GM18868 (cell line): ENCODE measurements at regions not wholly inside any gene's neighbourhood (a gene's known extent, or its start where the extent isn't known, plus 50 kb on each side); places are given as distances from the start of the nearest gene placed in this dataset.
"Not testable (repeated sequence)": the region's sequence is repeated elsewhere in the genome, so short reads cannot be mapped to it uniquely, and the experiment has no call there.

Experiments
- ATAC-seq: cut with Tn5 transposase; IDR thresholded peaks from one replicate; pipeline ENCODE4 v1.9.1; 2021; ENCODE audit warnings: mild to moderate bottlenecking, moderate library complexity; ENCODE audit not compliant: unreplicated experiment

DNA sequence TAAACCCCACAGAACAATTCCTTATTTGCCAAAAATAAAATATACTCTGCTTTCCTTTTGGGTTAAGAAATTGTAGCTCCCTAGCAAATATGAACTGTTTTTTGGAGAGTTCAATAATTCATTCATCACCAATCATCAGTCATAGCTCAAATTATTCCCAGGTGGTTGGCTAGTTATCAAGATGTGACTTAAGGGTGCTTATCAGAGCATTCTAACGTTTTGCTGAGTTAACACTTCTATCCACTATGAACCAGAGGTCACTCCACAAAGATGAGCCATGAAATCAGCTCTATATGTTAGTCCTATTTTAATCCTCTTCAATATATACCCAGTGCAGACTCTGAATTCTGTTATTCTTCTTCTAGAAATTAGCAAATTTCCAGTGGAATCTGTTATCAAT is 379.1 kb downstream of the TENT5A start:
- no peak for ATAC-seq

DNA sequence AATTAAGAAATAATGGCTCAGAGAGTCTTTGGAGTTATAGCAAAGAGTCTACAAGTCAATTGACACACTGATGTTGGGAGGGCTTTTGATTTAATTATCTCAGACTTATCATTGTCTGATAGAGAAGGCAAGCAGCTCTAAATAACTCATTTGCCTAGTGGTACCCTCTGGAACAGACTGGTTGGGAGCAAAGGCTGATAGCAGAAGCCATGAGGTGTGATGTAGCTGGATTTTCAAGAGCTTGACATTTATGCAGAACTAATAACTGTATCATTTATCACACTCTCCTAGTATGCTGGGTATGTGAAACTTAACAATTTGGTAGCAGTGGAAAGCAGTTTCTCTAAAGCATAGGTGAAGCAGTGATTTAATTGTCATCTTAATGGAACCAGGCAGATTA is 380.6 kb downstream of the TENT5A start:
- no peak for ATAC-seq

DNA sequence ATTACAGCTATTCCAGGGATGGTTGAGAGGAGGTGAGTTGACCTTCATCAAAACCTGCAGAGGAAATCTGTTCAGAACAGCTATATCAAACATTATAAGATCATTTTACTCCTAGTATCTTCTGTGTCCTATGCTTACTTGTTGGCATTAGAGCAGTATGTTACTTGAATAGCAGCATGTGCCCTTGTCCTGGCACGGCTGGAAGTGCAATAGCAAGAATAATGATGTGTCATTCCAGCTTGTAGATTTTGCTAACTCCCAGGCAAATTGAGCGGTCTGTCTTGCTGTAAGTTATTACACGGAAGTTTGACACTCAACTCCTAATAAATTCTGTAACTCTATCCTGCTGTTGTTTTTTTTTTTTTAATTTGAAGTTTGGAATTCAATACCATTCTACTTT is 385.5 kb downstream of the TENT5A start:
- no peak for ATAC-seq

DNA sequence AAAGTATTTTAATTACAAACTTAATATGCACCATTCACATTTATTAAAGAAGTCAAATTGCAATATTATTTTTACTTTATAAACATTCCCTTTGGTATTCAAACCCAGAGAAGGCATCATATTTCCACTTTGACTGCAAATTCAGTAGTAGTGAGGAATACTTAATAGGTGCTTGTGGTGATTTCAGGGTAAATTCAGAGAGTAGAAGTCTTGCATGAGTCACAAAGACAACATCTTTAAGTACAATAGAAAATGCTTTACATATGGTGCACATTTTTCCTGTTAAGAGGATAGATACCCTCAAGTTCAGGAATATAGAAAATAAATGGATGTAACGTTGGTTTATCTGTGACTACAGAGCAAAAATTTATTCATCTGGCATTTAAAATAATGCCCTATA is 390.2 kb downstream of the TENT5A start:
- ATAC-seq, result no peak

DNA sequence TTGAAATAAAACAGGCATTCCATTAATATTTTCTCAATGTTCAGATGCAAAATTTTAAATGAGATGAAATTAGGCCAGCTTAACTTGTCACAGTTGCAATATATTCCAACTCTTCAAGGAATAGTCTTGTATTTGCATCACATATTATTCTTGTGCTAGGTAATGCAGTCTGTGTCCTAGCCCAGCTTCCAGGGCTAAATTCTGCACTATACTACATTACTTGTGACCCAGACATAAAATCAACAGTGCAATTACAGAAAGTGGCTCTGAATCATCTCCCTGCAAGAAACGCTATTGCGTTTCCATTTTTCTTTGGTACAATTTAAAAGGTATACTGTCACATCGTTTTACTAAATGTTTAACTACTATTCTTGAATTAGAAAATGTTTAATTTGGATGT is 399.2 kb downstream of the TENT5A start:
- no peak for ATAC-seq

DNA sequence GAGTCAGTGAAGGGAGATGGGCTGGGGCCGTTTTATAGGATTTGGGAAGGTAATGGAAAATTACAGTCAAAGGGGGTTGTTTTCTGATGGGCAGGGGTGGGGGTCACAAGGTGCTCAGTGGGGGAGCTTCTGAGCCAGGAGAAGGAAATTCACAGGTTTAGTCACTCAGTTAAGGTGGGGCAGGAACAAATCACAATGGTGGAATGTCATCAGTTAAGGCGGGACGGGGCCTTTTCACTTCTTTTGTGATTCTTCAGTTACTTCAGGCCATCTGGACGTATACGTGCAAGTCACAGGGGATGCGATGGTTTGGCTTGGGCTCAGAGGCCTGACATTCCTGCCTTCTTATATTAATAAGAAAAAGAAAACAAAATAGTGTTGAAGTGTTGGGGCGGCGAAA is 408.5 kb downstream of the TENT5A start:
- ATAC-seq, result not testable (repeated sequence)

DNA sequence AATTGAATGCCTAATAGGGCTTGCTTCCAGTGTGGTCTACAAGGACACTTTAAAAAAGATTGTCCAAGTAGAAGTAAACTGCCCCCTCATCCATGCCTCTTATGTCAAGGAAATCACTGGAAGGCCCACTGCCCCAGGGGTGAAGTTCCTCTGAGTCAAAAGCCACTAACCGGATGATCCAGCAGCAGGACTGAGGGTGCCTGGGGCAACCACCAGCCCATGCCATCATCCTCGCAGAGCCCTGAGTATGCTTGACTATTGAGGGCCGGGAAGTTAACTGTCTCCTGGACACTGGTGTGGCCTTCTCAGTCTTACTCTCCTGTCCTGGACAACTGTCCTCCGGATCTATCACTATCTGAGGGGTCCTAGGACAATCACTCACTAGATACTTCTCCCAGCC is 411.5 kb downstream of the TENT5A start:
- no peak for ATAC-seq

DNA sequence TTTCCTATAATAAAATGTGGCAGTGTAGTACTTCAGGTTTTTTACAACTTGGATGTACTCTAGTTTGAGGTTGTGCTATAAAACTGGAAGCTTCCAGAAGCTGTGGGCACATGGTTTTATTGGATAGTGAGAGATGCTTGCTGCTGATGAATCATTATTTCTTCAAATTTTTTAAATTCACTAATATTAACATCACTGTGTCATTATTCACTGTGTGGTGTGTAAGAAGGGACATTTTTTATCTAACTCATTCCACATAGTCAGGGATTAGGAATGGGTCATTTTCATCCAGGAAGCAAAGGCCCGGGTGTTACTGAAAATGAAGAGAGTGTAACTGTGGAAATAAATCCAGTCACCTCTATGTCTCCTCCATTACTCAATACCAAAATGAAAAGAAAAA is 421.0 kb downstream of the TENT5A start:
- ATAC-seq, result no peak

DNA sequence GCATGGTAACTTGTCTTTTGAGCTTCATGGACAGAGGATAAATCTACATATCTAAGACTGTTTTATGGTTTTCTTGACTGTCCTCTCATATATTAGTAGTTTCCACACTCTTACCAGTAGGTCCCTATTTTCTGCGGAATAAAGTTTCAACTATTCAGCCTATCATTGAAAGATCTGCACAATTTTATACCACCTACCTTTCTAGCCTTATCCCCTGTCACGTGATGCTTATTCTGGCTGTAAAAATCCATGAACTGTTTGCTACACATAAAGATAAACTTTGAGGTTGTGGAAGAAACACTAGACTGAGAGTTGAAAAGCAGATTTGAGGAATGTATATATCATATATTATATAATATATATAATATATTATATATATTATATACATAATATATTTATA is 423.8 kb downstream of the TENT5A start:
- ATAC-seq, result no peak

DNA sequence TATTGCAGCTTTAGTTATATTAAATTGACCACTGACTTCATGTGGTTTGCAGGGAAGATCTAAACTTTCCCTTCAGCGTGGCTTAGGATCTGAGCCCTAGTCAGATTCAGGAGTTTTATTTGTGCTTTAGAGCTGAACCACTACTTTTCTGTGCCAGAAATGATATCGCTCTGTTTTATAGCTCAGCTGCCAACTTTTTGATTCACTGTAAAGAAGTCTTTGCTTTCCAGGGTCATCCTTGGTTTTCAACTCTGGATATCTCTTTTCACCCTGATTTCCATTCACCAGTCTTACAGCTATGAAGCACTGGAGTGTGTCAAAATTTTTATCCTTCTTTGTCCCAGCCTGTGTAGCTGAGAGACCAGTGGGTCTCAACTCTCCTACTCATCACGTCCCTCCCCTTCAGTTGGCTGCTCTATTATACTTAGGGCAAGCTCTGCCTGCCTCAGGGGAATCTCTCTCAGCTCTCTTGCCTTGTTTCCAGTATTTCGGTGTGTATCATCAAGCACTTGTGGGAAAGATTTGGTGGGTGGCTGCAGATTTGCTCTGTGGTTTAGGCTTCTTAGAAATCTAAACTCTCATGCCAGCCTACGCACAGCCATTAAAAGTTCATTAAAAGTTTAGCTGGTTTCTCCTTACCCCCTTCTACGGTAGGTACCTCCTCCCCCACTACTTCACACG is 425.5 kb downstream of the TENT5A start:
- ATAC-seq, result no peak

DNA sequence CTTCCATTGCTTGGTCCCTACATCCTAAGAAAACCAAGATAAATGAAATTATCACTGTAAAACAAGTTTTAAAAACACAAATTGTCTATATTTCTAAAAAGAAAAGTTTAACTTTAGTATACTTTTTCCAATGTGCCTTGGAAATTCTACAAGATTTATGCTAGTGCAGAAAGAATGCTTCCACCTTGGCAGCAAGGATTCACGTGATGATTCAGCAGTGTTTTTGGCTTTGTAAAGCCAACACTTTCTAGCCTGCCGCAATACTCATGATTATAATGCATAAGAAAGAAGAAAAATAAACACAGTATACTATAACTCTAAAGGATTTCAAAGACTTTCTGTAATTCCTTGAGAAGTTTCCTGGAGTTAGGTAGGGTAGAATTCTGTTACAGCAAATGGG is 442.7 kb downstream of the TENT5A start:
- no peak for ATAC-seq

DNA sequence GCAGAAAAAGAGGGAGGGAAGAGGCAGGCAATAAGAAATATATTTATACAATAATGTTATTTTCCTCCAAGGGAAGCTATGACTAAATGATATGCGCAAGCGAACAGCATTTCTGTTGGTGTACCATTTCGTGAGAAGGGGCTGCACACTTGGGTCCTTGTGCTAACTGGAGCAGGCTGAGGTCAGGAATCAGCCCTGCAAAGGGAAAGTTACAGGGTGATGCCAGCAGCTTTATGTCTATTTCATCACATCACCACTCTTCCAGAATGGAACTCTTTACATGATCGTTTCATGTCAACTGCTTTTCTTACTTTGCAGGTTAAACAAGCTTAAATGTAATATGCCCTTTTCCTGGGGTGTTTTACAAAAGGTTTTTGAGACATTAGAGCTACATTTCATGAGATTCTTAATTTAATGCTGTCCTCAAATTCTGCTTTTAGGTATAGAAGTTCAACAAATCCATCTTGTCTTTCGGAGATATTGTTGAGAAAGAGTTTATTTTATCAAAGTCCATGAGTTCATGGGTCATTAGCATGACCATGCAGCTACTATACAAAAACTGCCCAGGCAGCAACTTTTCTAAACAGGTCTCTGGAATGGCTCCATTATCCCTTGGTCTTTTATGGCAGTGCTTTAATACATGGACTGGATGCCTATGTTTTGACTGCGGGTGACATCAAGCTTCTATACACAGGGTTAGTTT is 443.8 kb downstream of the TENT5A start:
- no peak for ATAC-seq

DNA sequence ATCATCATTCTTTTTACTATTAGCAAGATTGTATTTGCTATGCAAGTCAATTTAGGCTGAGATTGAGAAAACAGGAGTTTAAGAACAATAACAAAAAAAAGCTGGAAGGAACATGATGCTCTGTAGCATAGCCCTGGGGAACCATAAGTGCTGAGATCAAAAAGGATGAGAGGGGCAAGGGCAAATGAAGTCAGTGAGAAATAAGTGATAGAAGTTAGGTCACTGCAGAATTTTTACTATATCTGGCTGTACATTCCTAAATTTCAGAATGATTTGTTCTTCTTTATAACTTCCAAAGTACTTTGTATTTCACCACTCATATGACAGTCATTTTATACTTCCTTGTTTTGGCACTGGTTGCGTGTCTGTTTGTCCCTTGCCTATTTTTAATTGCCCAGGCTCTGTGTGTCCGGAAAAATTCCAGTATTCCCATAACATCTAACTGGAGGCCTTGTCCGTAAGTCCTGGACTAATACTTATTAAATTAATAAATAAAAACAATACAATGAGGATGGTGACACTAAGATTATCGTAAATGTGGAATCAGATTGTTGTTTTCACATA is 444.7 kb downstream of the TENT5A start:
- no peak for ATAC-seq

DNA sequence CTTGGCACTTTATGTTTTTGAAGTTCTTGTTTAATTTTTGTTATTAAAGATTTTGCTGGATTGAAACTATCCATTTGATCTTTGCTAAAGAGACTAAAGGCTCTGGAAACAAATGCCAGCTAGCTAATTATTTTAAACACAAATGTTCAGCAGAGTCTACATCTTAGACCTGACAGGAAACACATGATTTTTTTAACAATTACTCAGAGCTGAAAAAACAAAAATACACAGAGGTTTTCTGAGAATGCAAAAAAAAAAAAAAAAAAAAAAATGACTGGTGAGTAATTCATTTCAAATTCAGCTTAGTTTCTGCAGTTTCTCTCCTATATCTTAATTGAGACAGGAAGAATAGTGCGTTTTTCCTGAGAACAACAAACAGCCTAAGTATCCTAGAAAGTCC is 448.0 kb downstream of the TENT5A start:
- ATAC-seq, result no peak

DNA sequence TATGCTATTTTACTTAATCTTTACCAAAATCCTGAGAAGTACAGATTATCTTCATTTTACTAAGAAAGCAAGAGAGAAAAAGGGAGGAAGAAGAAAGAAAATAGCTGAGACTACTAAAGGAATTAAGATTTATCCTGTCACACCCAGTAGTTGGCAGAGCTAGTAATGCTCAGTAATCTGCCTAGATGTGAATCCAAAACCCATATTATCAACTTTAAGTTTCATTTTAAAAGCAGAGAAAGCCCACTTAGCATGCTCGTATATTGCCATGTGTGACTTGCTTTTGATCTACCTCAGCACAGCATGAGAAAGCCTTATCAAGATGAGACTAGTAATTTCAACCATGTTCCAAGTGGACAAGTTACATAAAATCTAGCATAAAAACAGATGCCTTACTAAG is 451.5 kb downstream of the TENT5A start:
- ATAC-seq, result no peak

DNA sequence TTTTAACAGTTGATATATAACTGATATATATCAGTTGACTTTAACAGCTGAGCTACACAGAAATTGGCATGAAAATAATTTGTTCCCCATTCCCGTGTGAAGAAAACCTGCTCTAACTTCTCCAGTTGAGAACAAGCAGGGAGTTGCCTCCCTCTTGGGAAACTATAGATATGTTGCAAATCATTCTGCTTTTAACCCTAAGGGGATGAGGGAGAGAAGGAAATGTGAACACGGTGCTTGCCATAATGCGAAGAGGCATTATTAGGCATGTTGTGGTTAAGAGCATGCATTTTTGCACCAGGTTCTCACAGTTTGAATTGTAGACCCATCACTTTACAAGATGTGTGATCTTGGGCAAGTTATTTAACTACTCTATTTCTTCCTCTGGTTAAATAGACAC is 453.7 kb downstream of the TENT5A start:
- ATAC-seq, result no peak

DNA sequence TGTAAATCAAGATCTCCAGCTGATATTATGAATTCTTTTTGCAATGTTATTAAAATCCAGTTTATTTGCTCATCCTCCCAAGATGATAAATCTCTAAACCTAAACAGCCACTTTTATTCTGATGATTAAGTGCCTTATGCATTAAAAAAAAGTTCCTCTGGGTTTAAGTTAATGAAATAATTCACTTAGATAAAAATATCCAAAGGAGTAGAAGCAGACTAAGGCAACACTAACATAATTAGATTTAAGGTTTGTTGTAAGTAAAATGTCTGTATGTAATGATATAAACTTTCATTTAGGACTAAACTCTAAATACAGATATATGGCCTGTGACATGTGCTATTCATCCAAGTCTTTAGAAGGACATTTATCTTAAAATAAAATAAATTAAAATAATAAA is 457.2 kb downstream of the TENT5A start:
- no peak for ATAC-seq

DNA sequence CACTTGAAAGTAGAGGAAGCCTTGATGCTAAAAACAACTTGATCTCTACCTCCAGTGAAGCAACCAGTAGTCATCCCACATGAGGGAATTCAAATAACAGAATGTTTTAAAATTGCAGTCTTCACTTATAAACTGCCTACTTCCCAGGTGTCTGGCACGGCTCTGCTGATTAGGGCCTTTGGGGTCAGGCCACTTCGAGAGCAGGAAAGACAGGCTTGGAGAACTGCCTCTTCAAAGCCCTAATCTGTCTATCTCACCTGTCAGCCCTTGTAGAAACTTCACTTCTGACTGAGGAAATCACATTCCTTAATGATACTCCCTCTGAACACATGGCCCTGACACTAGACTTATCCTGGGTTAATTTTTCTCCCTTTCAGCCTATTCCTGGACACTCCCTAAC is 458.6 kb downstream of the TENT5A start:
- no peak for ATAC-seq

DNA sequence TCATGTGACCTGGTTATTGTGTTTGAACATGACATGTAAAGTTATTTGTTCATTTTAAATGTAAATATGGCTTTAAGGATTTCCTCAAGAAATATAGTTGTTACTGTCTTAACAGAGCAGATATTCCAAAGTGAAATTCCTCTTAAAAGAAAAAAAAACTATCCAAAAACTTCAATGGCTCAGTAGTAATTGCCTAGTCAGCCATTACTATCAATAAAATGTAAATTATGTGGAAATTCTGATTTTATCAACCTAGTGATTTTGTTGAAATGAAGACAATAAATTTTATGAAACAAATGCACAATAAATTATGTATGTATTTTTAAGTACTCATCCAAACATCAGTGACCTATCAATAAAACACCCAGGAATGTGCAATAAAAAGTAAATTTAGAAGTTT is 463.3 kb downstream of the TENT5A start:
- no peak for ATAC-seq

DNA sequence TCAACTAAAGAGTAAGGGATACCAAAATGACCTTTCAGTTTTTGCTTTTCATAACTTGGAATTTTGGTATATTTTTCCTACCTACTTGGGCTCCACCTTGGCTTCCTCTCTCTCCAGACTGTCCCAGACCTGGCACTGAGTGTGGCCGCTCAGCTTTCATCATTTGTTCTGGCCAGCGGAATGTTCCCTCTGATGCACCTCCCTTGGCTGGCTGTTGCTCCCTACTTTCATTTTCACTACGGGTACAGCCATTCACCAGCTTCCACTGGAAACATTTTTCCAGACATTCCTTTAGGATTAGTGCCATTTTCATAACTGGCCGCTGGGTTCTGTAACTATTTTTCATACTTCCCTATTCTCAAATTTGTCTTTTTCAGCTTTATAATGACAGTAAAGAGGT is 487.4 kb downstream of the TENT5A start:
- no peak for ATAC-seq

DNA sequence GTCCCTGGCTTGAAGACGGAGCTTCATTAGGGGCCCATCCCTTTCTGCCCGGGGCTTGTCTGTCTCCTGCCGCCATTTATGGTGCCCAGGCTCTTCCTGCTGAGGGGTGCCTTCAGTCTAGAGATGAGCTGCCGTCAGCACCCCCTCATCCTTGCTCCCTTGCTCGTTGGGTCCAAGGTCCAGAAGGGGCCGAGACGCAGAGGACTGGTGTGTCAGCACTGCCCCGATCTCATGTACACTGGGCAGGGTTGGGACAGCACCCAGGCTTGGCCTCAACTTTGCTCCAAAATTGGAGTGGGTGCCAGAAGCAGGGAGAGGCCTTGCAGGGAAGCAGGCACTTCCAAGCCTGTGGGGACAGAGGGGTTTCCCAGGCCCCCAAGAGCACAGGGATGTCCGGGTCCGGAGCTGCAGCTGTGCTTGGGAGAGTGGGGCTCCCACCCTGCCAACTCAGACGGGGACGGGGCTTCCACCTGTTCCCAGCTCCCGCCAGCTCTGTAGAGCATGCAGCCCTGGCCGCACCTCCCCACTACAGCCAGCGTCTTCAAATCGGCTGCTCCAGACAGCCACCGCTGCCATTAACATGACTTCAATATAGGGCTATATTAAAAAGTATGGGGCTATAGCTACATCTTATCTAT is 488.8 kb downstream of the TENT5A start:
- no peak for ATAC-seq

DNA sequence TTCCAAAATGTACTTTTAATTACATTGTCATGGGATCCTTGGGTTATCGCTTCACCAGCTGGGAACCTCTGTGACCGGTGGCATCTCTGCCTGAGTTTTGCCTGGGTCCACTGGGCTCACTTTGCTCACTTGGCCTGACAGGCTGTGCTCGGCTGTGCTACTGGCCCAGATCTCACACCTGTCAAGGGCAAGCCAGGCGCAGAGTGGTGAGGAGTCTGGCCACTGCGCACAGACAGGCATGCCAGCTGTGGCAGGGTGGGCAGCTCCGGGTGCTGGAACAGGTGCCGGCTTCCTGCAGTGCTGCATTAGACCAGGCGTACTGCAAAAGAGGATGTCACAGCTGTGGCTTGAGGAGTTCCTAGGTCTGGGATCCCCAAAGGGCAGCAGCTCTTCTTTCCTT is 489.8 kb downstream of the TENT5A start:
- no peak for ATAC-seq
